HEK293 (cell line): ENCODE measurements at regions not wholly inside any gene's neighbourhood (a gene's known extent, or its start where the extent isn't known, plus 50 kb on each side); places are given as distances from the start of the nearest gene placed in this dataset.

ENCODE experiments used
- CTCF ChIA-PET: fragments of 350-600 bp; formaldehyde crosslinking; extraction: SDS; loops from one replicate; lab custom pipeline; 2021; ENCODE audit warnings: antibody characterized with exemption; lab: Yijun Ruan, JAX
- POLR2A ChIA-PET: fragments of 300-600 bp; formaldehyde crosslinking; extraction: SDS; loops from one replicate; lab custom pipeline; 2020; ENCODE audit warnings: antibody characterized with exemption, inconsistent platforms; lab: Yijun Ruan, JAX
- H3K27ac ChIP-seq: fragments of 200-500 bp; sonication (Bioruptor generic); 2 replicates; pipeline ENCODE4 v1.5.1; 2014; ENCODE audit warnings: low read depth, low read length, control low read depth, inconsistent platforms; ENCODE audit errors: extremely low read depth
- H3K36me3 ChIP-seq, 2 experiments: fragments of 200-500 bp in 1 of 2; sonication (Bioruptor generic) in 1 of 2; 1 replicate in 1 of 2; 2 replicates in 1 of 2; pipeline ENCODE4 v1.5.1; 2014 to 2017; ENCODE audit warnings: inconsistent platforms in 2 of 2, low read length in 2 of 2; ENCODE audit not compliant: control insufficient read depth in 2 of 2, insufficient read depth in 1 of 2
- H3K4me1 ChIP-seq: fragments of 200-500 bp; sonication (Bioruptor generic); 2 replicates; pipeline ENCODE4 v1.5.1; 2014; ENCODE audit warnings: mild to moderate bottlenecking, low read length, inconsistent platforms; ENCODE audit not compliant: control insufficient read depth, insufficient read depth
- H3K4me3 ChIP-seq: 2 replicates; pipeline ENCODE4 v1.5.1; 2011; ENCODE audit warnings: low read depth, mild to moderate bottlenecking, control low read depth, low read length, moderate library complexity
- H3K9me3 ChIP-seq: fragments of 200-500 bp; sonication (Bioruptor generic); 2 replicates; pipeline ENCODE4 v1.5.1; 2014; ENCODE audit warnings: low read depth, low read length, inconsistent platforms; ENCODE audit not compliant: control insufficient read depth, insufficient read depth
- GLIS1 ChIP-seq: fragments of 450-650 bp; formaldehyde crosslinking; IDR thresholded peaks from 2 replicates; pipeline ENCODE4 v1.5.1; 2016; ENCODE audit warnings: missing biosample characterization, missing genetic modification characterization
- HOXD13 ChIP-seq: sonication (generic); formaldehyde crosslinking; IDR thresholded peaks from 2 replicates; pipeline ENCODE4 v1.8.0; 2022; ENCODE audit warnings: missing genetic modification reagents, borderline replicate concordance
- SP3 ChIP-seq: fragments of 450-650 bp; formaldehyde crosslinking; IDR thresholded peaks from 2 replicates; pipeline ENCODE4 v1.5.1; 2016; ENCODE audit warnings: missing biosample characterization, missing genetic modification characterization
- ZFHX2 ChIP-seq: fragments of 450-650 bp; formaldehyde crosslinking; conservative IDR thresholded peaks from 2 replicates; pipeline ENCODE4 v1.5.1; 2016; ENCODE audit warnings: missing biosample characterization, missing genetic modification characterization
- ZIC2 ChIP-seq: fragments of 450-650 bp; formaldehyde crosslinking; IDR thresholded peaks from 2 replicates; pipeline ENCODE4 v1.5.1; 2016; ENCODE audit warnings: missing biosample characterization, missing genetic modification characterization
- ZNF121 ChIP-seq: fragments of 450-650 bp; formaldehyde crosslinking; IDR thresholded peaks from 2 replicates; pipeline ENCODE4 v1.5.1; 2016; ENCODE audit warnings: missing biosample characterization, missing genetic modification characterization
- ZNF449 ChIP-seq: fragments of 450-650 bp; formaldehyde crosslinking; IDR thresholded peaks from 2 replicates; pipeline ENCODE4 v1.5.1; 2017; ENCODE audit warnings: missing biosample characterization, mild to moderate bottlenecking, missing genetic modification characterization, moderate library complexity
- ZNF654 ChIP-seq: fragments of 450-650 bp; formaldehyde crosslinking; IDR thresholded peaks from 2 replicates; pipeline ENCODE4 v1.5.1; 2016; ENCODE audit warnings: low read depth, missing biosample characterization, missing genetic modification characterization
- ZNF660 ChIP-seq: fragments of 450-650 bp; IDR thresholded peaks from 2 replicates; pipeline ENCODE4 v1.5.1; 2018; ENCODE audit warnings: missing biosample characterization, mild to moderate bottlenecking, missing genetic modification characterization
- ZSCAN5A ChIP-seq: fragments of 450-650 bp; formaldehyde crosslinking; IDR thresholded peaks from 2 replicates; pipeline ENCODE4 v1.5.1; 2016; ENCODE audit warnings: missing biosample characterization, missing genetic modification characterization

- ChIA-PET POLR2A (no interaction called here), CTCF (interaction anchor here (0.6 to 2.0 kb wide), 4 partner anchors 10 to 344 kb away, joined by 3 to 13 read pairs (median 4); no protein-coding TSS in a partner anchor)
- no peaks in the 10 kb centered on the region for H3K9me3 ChIP-seq
- H3K27ac ChIP-seq: no peak overlapping the region
- TF ChIP-seq GLIS1 (tag by site-specific recombination) (no peak), ZIC2 (tag by site-specific recombination) (no peak), SP3 (no peak)
- no peak overlapping the region for H3K4me3 ChIP-seq
- H3K36me3 ChIP-seq: no peaks in the 10 kb centered on the region
- no peaks in the 10 kb centered on the region for H3K4me1 ChIP-seq
These were observed 57.3 kb upstream of the TES start for GRCh38 chr7:116153050-116153449.

GRCh38 chr7:116159711-116160110 is 50.6 kb upstream of the TES start:
- Histone ChIP-seq H3K4me3 (no peak overlapping the region), H3K36me3 (no peaks in the 10 kb centered on the region), H3K4me1 (no peaks in the 10 kb centered on the region), H3K27ac (no peak overlapping the region), H3K9me3 (no peaks in the 10 kb centered on the region)
- TF ChIP-seq HOXD13 (CRISPR knock-in tag): no peak
- no peak for TF ChIP-seq ZNF449 (tag by site-specific recombination)
- TF ChIP-seq ZFHX2 (tag by site-specific recombination): no peak
- no peak for TF ChIP-seq ZNF654 (tag by site-specific recombination)
- TF ChIP-seq ZNF660 (tag by site-specific recombination): no peak
- TF ChIP-seq ZNF121 (tag by site-specific recombination): no peak
- TF ChIP-seq ZSCAN5A (tag by site-specific recombination): no peak
- no peak for TF ChIP-seq ZIC2 (tag by site-specific recombination)
- ChIA-PET CTCF (interaction anchor here (0.5 to 1.3 kb wide), 3 partner anchors 21 to 620 kb away, joined by 3 read pairs; no protein-coding TSS in a partner anchor), POLR2A (interaction anchor here (0.7 kb wide), 1 partner anchor 16 kb away, joined by 3 read pairs; no protein-coding TSS in a partner anchor)
